ENCODE measurements at regions not wholly inside any gene's neighbourhood (a gene's known extent, or its start where the extent isn't known, plus 50 kb on each side); places are given as distances from the start of the nearest gene placed in this dataset.

- TF ChIP-seq POLR2A (IDR thresholded peaks at IDR 0.05) = no peak
- TF ChIP-seq, protein P1, sequence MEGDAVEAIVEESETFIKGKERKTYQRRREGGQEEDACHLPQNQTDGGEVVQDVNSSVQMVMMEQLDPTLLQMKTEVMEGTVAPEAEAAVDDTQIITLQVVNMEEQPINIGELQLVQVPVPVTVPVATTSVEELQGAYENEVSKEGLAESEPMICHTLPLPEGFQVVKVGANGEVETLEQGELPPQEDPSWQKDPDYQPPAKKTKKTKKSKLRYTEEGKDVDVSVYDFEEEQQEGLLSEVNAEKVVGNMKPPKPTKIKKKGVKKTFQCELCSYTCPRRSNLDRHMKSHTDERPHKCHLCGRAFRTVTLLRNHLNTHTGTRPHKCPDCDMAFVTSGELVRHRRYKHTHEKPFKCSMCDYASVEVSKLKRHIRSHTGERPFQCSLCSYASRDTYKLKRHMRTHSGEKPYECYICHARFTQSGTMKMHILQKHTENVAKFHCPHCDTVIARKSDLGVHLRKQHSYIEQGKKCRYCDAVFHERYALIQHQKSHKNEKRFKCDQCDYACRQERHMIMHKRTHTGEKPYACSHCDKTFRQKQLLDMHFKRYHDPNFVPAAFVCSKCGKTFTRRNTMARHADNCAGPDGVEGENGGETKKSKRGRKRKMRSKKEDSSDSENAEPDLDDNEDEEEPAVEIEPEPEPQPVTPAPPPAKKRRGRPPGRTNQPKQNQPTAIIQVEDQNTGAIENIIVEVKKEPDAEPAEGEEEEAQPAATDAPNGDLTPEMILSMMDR (IDR thresholded peaks at IDR 0.05) = no peak
Observed at GRCh38 chr7:25391961-25392587, 163.8 kb upstream of the NPVF start.
